Esophagus (tissue), 2 donors: ENCODE measurements at regions not wholly inside any gene's neighbourhood (a gene's known extent, or its start where the extent isn't known, plus 50 kb on each side); places are given as distances from the start of the nearest gene placed in this dataset.

Experiments
- H3K27ac ChIP-seq, 2 donors: one replicate each; pipeline ENCODE4 v1.5.1; 2013; ENCODE audit warnings: low read depth in 2 of 2, mild to moderate bottlenecking in 2 of 2, inconsistent platforms in 1 of 2, low read length in 1 of 2, moderate library complexity in 1 of 2
- H3K27me3 ChIP-seq, 2 donors: one replicate each; pipeline ENCODE4 v1.6.1; 2013; ENCODE audit warnings: low read length in 2 of 2, control low read depth in 1 of 2, mild to moderate bottlenecking in 1 of 2; ENCODE audit not compliant: insufficient read depth in 2 of 2, control insufficient read depth in 1 of 2
- H3K36me3 ChIP-seq, 2 donors: one replicate each; pipeline ENCODE4 v1.6.1; 2013; ENCODE audit warnings: low read length in 1 of 2; ENCODE audit not compliant: control insufficient read depth in 2 of 2, insufficient read depth in 2 of 2
- H3K4me1 ChIP-seq, 2 donors: one replicate each; pipeline ENCODE4 v1.6.1; 2013; ENCODE audit warnings: low read length in 1 of 2; ENCODE audit not compliant: control insufficient read depth in 2 of 2, insufficient read depth in 2 of 2
- H3K4me3 ChIP-seq, 2 donors: one replicate each; pipeline ENCODE4 v1.5.1; 2013; ENCODE audit warnings: low read length in 2 of 2, mild to moderate bottlenecking in 2 of 2, low read depth in 1 of 2, moderate library complexity in 1 of 2
- H3K9me3 ChIP-seq, 2 donors: one replicate each; pipeline ENCODE4 v1.6.1; 2013; ENCODE audit warnings: mild to moderate bottlenecking in 2 of 2, low read depth in 1 of 2, low read length in 1 of 2, moderate library complexity in 1 of 2; ENCODE audit not compliant: control insufficient read depth in 2 of 2, insufficient read depth in 1 of 2
- WGBS, 2 donors: extraction: QIAGEN DNeasy Blood & Tissue Kit; methylation state at CpG; one replicate each; pipeline ENCODE4 v1.1.7; 2013; 5-methylcytosine and 5-hydroxymethylcytosine counted together
- donor health status: healthy with polysubstance abuse.
- donor health status: Bipolar disorder and iron deficiency.

- Histone ChIP-seq H3K36me3 (no peaks in the 10 kb centered on the region), H3K27ac (no peak overlapping the region), H3K27me3 (no peaks in the 10 kb centered on the region), H3K9me3 (peaks cover 0 to 4% of the 10 kb centered on the region in 2 donors), H3K4me1 (no peaks in the 10 kb centered on the region), H3K4me3 (no peak overlapping the region)
- 30 to 48% methylated on average over 1 of the region's 1 CpG for WGBS, 2 donors
Observed at GRCh38 chr3:144415492-144415891, 443.9 kb downstream of the DIPK2A start.

- WGBS, 2 donors: 49 to 58% methylated on average over 4 of the region's 4 CpGs
- no peaks in the 10 kb centered on the region for H3K27me3 ChIP-seq
Observed at GRCh38 chr3:144424606-144425005, 453.0 kb downstream of the DIPK2A start.

DNA sequence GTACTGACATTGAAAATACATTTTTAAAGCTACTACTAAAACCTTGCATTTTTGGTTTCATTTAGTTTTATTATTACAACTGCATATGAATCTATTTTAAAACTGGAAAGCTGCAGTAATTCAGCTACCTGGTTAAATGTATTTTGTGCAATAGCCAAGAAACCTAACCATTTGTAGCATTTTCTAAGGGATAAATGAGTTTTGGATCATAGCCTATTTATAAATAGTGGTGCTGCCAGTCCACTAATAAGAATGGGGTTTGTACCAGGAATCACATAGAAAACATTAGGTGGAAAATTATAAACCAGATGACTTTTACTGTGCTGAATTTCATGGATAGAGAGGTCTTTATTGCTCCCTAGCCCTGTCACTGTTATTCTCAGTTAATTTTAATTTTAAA, 454.7 kb downstream of the DIPK2A start:
- H3K36me3 ChIP-seq: no peaks in the 10 kb centered on the region
- H3K27ac ChIP-seq: no peak overlapping the region
- H3K4me1 ChIP-seq: no peaks in the 10 kb centered on the region
- H3K9me3 ChIP-seq: no peaks in the 10 kb centered on the region
- no peaks in the 10 kb centered on the region for H3K27me3 ChIP-seq
- H3K4me3 ChIP-seq: no peak overlapping the region

More at GRCh38 chr3:144424606-144425005, 453.0 kb downstream of the DIPK2A start:
- Histone ChIP-seq H3K27ac (no peak overlapping the region), H3K9me3 (no peaks in the 10 kb centered on the region), H3K36me3 (no peaks in the 10 kb centered on the region), H3K4me3 (no peak overlapping the region), H3K4me1 (no peaks in the 10 kb centered on the region)

DNA sequence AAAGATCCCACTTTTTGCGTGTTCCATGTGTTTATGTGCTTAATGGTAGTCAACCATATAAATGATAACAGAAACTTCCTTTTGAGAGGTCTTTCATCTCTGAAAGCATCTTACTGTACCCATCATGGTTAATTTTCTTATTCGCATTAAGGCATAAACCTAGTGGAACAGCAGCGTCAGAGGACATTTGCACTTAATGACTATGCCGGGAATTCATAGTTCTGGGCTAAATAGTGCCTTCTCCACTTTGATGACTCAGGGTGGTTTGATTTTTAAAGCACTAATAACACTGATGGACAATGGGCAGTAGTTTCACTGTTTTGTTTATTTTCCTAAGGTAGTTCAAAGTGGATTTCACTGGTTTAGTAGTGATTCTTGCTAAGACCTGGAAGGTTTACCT, 455.3 kb downstream of the DIPK2A start:
- Histone ChIP-seq H3K27me3 (no peaks in the 10 kb centered on the region), H3K9me3 (no peaks in the 10 kb centered on the region), H3K4me3 (no peak overlapping the region), H3K36me3 (no peaks in the 10 kb centered on the region), H3K4me1 (no peaks in the 10 kb centered on the region), H3K27ac (no peak overlapping the region)
- WGBS, 2 donors: 93 to 98% methylated on average over 4 of the region's 4 CpGs

GRCh38 chr3:144429719-144430121, 458.1 kb downstream of the DIPK2A start:
- 48 to 64% methylated on average over 3 of the region's 3 CpGs for WGBS, 2 donors

DNA sequence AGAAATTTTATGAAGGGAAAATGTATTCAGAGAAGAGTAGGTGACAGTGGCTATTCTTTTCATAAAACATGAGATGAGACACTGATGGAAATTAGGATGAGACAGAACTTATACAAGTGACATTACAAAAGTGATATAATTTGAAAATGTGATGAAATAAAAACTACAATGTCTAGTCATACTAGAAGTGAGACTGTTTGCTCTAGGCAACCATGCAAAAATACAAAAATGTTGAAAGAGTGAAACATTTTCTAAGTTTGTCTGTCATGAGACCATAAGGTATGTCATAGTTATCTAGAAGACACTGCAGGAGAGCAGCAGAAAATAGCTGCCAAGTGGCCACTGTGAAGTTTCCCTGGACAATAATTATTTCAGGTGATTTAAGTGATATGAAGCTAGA, 459.5 kb downstream of the DIPK2A start:
- Histone ChIP-seq H3K9me3 (no peaks in the 10 kb centered on the region), H3K36me3 (no peaks in the 10 kb centered on the region), H3K4me1 (no peaks in the 10 kb centered on the region), H3K27me3 (no peaks in the 10 kb centered on the region), H3K4me3 (no peak overlapping the region), H3K27ac (no peak overlapping the region)

More at GRCh38 chr3:144429719-144430121, 458.1 kb downstream of the DIPK2A start:
- Histone ChIP-seq H3K4me1 (no peaks in the 10 kb centered on the region), H3K4me3 (no peak overlapping the region), H3K27ac (no peak overlapping the region), H3K27me3 (no peaks in the 10 kb centered on the region), H3K36me3 (no peaks in the 10 kb centered on the region), H3K9me3 (no peaks in the 10 kb centered on the region)

DNA sequence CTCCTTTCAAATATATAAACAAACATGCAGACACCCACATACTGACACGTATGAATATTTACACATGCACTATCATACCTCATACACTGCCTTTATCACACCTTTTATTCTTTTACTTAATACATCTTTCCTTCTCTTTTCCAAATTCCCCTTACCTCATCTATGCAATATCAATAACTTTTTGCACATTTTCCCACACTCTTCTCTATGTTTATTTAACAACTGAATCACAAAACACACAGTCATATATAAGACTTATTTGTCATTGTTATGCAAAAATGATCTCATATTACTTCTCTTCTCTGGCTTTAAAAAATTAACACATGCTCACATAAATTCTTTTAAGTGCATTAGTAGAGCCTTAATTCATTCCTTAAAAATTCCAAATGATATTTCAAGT, 461.4 kb downstream of the DIPK2A start:
- Histone ChIP-seq H3K4me1 (no peaks in the 10 kb centered on the region), H3K36me3 (no peaks in the 10 kb centered on the region), H3K4me3 (no peak overlapping the region), H3K9me3 (no peaks in the 10 kb centered on the region), H3K27ac (no peak overlapping the region), H3K27me3 (no peaks in the 10 kb centered on the region)
- WGBS, 2 donors: 60 to 68% methylated on average over 1 of the region's 1 CpG

DNA sequence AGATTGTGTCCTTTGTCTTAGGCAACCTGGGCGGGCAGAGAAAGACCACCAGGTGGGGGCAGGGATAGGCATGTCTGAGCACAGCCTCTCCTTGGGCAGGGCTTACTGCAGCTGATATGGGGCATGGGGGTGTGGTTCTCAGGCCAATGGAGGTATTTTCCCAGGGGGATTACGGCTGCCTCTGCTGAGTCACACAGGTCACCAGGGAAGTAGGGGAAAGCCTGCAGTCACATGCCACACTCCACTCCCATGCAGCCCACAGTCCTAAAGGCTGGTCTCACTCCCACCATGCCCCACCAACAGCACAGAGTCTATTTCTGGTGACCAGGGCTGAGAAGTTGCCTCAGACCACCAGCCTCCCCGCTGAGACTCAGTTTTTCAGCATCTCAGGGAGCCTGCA, 466.4 kb downstream of the DIPK2A start:
- H3K4me3 ChIP-seq: no peak overlapping the region
- no peak overlapping the region for H3K27ac ChIP-seq
- H3K4me1 ChIP-seq: no peaks in the 10 kb centered on the region
- H3K9me3 ChIP-seq: no peaks in the 10 kb centered on the region
- H3K27me3 ChIP-seq: no peaks in the 10 kb centered on the region
- no peaks in the 10 kb centered on the region for H3K36me3 ChIP-seq
- 78 to 82% methylated on average over 3 of the region's 3 CpGs for WGBS, 2 donors

DNA sequence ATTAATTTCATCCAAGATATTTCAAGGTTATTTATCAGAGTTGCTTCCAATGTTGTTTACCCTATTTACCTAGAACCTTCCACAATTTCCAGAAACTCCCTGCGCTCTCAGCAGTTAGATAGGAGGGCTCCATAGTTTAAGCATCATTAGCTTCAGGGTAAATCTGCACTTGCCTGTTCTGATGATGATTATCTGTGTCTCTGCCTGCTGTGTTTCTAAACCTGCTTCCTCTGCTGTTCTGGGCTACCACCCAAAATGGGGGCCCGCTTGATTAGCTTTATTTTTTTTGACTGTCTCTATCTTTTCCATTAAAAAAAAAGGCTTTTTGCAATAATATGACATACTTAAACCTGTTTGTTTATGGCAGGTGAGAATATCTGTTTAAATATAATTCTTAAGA, 472.4 kb downstream of the DIPK2A start:
- no peaks in the 10 kb centered on the region for H3K9me3 ChIP-seq
- H3K27me3 ChIP-seq: no peaks in the 10 kb centered on the region
- WGBS, 2 donors: 91 to 92% methylated on average over 2 of the region's 2 CpGs
- H3K27ac ChIP-seq: no peak overlapping the region
- H3K4me1 ChIP-seq: no peaks in the 10 kb centered on the region
- no peaks in the 10 kb centered on the region for H3K36me3 ChIP-seq
- H3K4me3 ChIP-seq: no peak overlapping the region

DNA sequence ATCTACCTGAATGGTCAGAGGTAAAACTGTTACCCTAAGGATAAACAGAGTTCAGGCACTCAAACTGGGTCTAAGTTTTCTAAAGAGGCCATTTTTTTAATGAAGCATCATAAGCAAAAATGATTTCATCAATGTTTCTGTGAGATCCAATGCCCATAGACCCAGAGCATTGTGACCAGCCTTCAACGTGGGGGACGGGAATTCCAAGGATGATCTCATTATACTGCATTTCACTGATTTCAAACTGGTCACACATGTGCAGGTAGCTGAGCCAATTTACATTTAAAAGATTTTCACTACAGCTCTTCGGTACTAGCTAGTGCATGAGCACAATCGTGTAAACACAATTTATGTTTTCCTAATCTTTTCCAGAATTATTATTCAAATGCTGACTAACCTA, 472.9 kb downstream of the DIPK2A start:
- no peaks in the 10 kb centered on the region for H3K4me1 ChIP-seq
- no peaks in the 10 kb centered on the region for H3K36me3 ChIP-seq
- no peak overlapping the region for H3K4me3 ChIP-seq
- no peak overlapping the region for H3K27ac ChIP-seq
- no peaks in the 10 kb centered on the region for H3K27me3 ChIP-seq
- 87% methylated on average over 4 of the region's 4 CpGs for WGBS, 2 donors
- H3K9me3 ChIP-seq: no peaks in the 10 kb centered on the region
